Common myeloid progenitor, CD34-positive (primary cell): ENCODE measurements at regions not wholly inside any gene's neighbourhood (a gene's known extent, or its start where the extent isn't known, plus 50 kb on each side); places are given as distances from the start of the nearest gene placed in this dataset.

ENCODE experiments used
- CTCF ChIA-PET: fragments of 350-600 bp; sonication (Branson Sonifier 250); formaldehyde crosslinking; loops from one replicate; lab custom pipeline; 2021; ENCODE audit warnings: antibody characterized with exemption; lab: Charles Lee
- POLR2A ChIA-PET: fragments of 350-600 bp; sonication (Branson Sonifier 250); formaldehyde crosslinking; loops from one replicate; lab custom pipeline; 2021; ENCODE audit warnings: antibody characterized with exemption; lab: Charles Lee
- DNase-seq, 3 donors: peaks; one replicate each; pipeline versions ENCODE4 v3.0.0 to v3.0.0-alpha.2; 2013
- H3K27ac ChIP-seq, 2 experiments: 1 replicate in 1 of 2; 2 replicates in 1 of 2; pipeline ENCODE4 v1.7.0; 2013; ENCODE audit warnings: inconsistent platforms in 2 of 2, low read length in 2 of 2, mild to moderate bottlenecking in 2 of 2, low read depth in 1 of 2, moderate library complexity in 1 of 2; ENCODE audit not compliant: severe bottlenecking in 2 of 2, insufficient read depth in 1 of 2, poor library complexity in 1 of 2
- H3K27me3 ChIP-seq, 5 experiments: replicated peaks in 2 of 5; 1 replicate in 3 of 5; 2 replicates in 2 of 5; pipeline versions ENCODE4 v1.6.1 to v1.7.0; 2013; ENCODE audit warnings: low read length in 4 of 5, mild to moderate bottlenecking in 2 of 5, moderate library complexity in 2 of 5, inconsistent platforms in 1 of 5; ENCODE audit not compliant: insufficient read depth in 5 of 5, control insufficient read depth in 4 of 5
- H3K36me3 ChIP-seq, 4 experiments: 1 replicate in 2 of 4; 2 replicates in 2 of 4; pipeline versions ENCODE4 v1.6.1 to v1.7.0; 2013; ENCODE audit warnings: low read length in 3 of 4, control low read depth in 1 of 4, mild to moderate bottlenecking in 1 of 4; ENCODE audit not compliant: control insufficient read depth in 4 of 4, insufficient read depth in 4 of 4
- H3K4me1 ChIP-seq, 4 experiments: 1 replicate in 3 of 4; 2 replicates in 1 of 4; pipeline versions ENCODE4 v1.6.1 to v1.7.1; 2013; ENCODE audit warnings: low read length in 3 of 4, mild to moderate bottlenecking in 3 of 4, control low read depth in 1 of 4, inconsistent platforms in 1 of 4, moderate library complexity in 1 of 4; ENCODE audit not compliant: control insufficient read depth in 4 of 4, insufficient read depth in 4 of 4; ENCODE audit errors: control extremely low read depth in 1 of 4
- H3K4me3 ChIP-seq, 7 experiments: 1 replicate in 4 of 7; 2 replicates in 3 of 7; pipeline versions ENCODE4 v1.5.1 to v1.7.0; 2013; ENCODE audit warnings: mild to moderate bottlenecking in 7 of 7, low read length in 6 of 7, moderate library complexity in 6 of 7, inconsistent platforms in 2 of 7, low read depth in 2 of 7, control low read depth in 1 of 7; ENCODE audit not compliant: insufficient read depth in 4 of 7, control insufficient read depth in 1 of 7; ENCODE audit errors: extremely low read depth in 1 of 7
- H3K9me3 ChIP-seq, 5 experiments: 1 replicate in 4 of 5; 2 replicates in 1 of 5; pipeline versions ENCODE4 v1.6.1 to v1.7.1; 2013; ENCODE audit warnings: low read length in 4 of 5, mild to moderate bottlenecking in 2 of 5, inconsistent platforms in 1 of 5, low read depth in 1 of 5, moderate library complexity in 1 of 5; ENCODE audit not compliant: control insufficient read depth in 4 of 5, insufficient read depth in 2 of 5; ENCODE audit errors: control extremely low read depth in 1 of 5
- WGBS: methylation state at CpG from one replicate; pipeline ENCODE4 v1.1.5; 2013; ENCODE audit not compliant: insufficient coverage; 5-methylcytosine and 5-hydroxymethylcytosine counted together

DNA sequence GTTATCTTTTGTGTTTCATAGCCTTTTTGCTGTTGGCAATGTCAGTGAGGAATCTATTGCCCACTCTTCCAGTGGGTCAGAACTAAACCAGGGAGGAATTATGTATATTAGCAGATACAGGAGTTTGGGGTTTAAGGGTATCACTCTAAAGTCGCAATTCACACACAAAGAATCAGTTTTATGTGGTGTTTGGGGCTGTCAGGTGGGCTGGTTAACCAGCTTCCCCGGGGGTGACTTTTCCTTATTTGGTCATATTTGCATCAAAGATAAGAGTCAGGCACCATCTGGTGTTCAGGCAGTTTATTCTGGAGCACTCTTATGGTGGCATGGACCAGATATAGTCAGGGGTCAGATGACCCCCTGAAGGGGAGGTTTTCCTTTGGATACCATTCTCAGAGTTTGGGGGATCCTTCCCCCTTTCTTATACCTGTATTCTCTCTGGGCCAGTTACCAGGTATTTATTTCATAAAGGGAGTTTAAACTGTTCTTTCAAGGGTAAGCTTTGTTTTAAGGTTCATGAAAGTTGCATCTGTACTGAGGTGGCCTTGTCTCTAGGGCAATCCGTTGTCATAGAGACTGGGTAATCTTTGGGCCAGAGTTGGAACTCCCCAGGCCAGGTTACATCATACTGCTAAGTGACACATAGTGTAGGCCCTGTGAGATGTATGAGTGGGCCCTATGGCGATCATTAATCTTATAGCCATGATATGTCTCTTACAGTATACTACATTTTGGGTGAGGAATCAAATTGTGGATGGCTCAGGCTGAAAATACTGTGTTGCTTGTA lies 148.2 kb downstream of the RWDD3 start:
- Histone ChIP-seq H3K36me3 (no peaks in the 10 kb centered on the region), H3K4me3 (no peak overlapping the region), H3K9me3 (no peaks in the 10 kb centered on the region), H3K4me1 (no peaks in the 10 kb centered on the region), H3K27me3 (no peaks in the 10 kb centered on the region), H3K27ac (no peak overlapping the region)
- WGBS: no CpG with 5 or more reads among the region's 4 CpGs
- DNase-seq: no peak
- ChIA-PET CTCF (no interaction called here), POLR2A (no interaction called here)

- H3K4me3 ChIP-seq: no peak overlapping the region
- no peaks in the 10 kb centered on the region for H3K27me3 ChIP-seq
- POLR2A ChIA-PET: no interaction called here
- no peak overlapping the region for H3K27ac ChIP-seq
- H3K9me3 ChIP-seq: no peaks in the 10 kb centered on the region
- 80% methylated on average over 1 of the region's 5 CpGs for WGBS
- DNase-seq: no peak
- H3K36me3 ChIP-seq: no peaks in the 10 kb centered on the region
- no peaks in the 10 kb centered on the region for H3K4me1 ChIP-seq
- CTCF ChIA-PET: interaction anchor here (0.6 kb wide), 1 partner anchor 156 kb away, joined by 3 read pairs; no protein-coding TSS in a partner anchor
These were observed 149.1 kb downstream of the RWDD3 start for GRCh38 chr1:95383111-95383510.

- DNase-seq: peak; percentile 13 to 47 (median 43)
These were observed 150.6 kb downstream of the RWDD3 start for GRCh38 chr1:95384567-95384966.

DNA sequence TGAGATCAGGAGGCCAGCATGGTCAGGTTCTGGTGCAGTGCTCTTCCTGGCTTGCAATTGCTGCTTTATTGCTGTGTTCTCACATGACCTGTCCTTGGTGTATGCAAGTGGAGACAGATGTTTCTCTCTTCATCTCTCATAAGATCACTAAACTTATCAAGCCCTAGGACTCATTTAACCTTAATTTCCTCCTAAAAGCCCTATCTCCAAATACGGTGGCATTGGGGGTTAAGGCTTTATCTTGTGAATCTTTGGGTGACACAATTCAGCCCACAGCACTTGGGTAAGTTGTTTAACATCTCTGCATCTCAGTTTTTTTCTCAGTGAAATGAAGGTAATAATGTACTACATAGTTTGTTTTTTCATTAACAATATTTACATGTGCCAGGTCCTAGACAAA lies 152.4 kb downstream of the RWDD3 start:
- Histone ChIP-seq H3K9me3 (no peaks in the 10 kb centered on the region), H3K4me3 (no peak overlapping the region), H3K36me3 (no peaks in the 10 kb centered on the region), H3K4me1 (no peaks in the 10 kb centered on the region), H3K27me3 (no peaks in the 10 kb centered on the region), H3K27ac (no peak overlapping the region)
- no peak for DNase-seq
- ChIA-PET POLR2A (no interaction called here), CTCF (no interaction called here)
- WGBS: no CpG with 5 or more reads among the region's 1 CpG

More at GRCh38 chr1:95384567-95384966, 150.6 kb downstream of the RWDD3 start:
- Histone ChIP-seq H3K36me3 (no peaks in the 10 kb centered on the region), H3K4me3 (no peak overlapping the region), H3K9me3 (no peaks in the 10 kb centered on the region), H3K27ac (no peak overlapping the region), H3K27me3 (no peaks in the 10 kb centered on the region), H3K4me1 (no peaks in the 10 kb centered on the region)
- POLR2A ChIA-PET: no interaction called here
- WGBS: 58% methylated on average over 3 of the region's 3 CpGs
- CTCF ChIA-PET: no interaction called here

GRCh38 chr1:95386915-95387314 lies 152.9 kb downstream of the RWDD3 start:
- 94% methylated on average over 4 of the region's 5 CpGs for WGBS

GRCh38 chr1:95388031-95388430 lies 154.0 kb downstream of the RWDD3 start:
- Histone ChIP-seq H3K9me3 (no peaks in the 10 kb centered on the region), H3K27me3 (no peaks in the 10 kb centered on the region), H3K27ac (no peak overlapping the region), H3K4me1 (no peaks in the 10 kb centered on the region), H3K4me3 (no peak overlapping the region), H3K36me3 (no peaks in the 10 kb centered on the region)
- no peak for DNase-seq
- 96% methylated on average over 3 of the region's 3 CpGs for WGBS
- POLR2A ChIA-PET: no interaction called here
- CTCF ChIA-PET: no interaction called here

More at GRCh38 chr1:95386915-95387314, 152.9 kb downstream of the RWDD3 start:
- H3K27me3 ChIP-seq: no peaks in the 10 kb centered on the region
- ChIA-PET CTCF (no interaction called here), POLR2A (no interaction called here)
- no peaks in the 10 kb centered on the region for H3K36me3 ChIP-seq
- no peaks in the 10 kb centered on the region for H3K9me3 ChIP-seq
- H3K4me1 ChIP-seq: no peaks in the 10 kb centered on the region
- H3K27ac ChIP-seq: no peak overlapping the region
- H3K4me3 ChIP-seq: no peak overlapping the region
- no peak for DNase-seq

DNA sequence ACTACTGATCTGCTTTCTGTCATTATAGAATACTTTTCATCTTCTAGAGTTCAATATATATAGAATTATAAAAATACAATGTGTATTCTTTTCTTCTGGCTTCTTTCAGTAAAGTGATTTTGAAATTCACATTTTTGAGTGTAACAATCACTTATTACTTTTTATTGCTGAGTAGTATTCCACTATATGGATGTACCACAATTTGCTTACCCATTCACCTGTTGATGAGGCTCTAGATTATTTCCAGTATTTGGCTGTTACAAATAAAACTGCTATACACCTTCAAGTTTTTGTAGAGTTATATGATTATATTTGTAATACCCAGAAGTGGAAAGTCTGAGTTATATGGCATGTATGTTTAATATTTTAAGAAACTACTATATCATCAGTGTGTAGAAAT lies 159.4 kb downstream of the RWDD3 start:
- H3K4me1 ChIP-seq: no peaks in the 10 kb centered on the region
- no peak for DNase-seq
- H3K4me3 ChIP-seq: no peak overlapping the region
- H3K27me3 ChIP-seq: no peaks in the 10 kb centered on the region
- H3K36me3 ChIP-seq: no peaks in the 10 kb centered on the region
- POLR2A ChIA-PET: no interaction called here
- CTCF ChIA-PET: no interaction called here
- H3K9me3 ChIP-seq: peaks cover 0 to 2% (median 0%) of the 10 kb centered on the region in 5 experiments
- no peak overlapping the region for H3K27ac ChIP-seq
